Keratinocyte (primary cell): ENCODE measurements at regions not wholly inside any gene's neighbourhood (a gene's known extent, or its start where the extent isn't known, plus 50 kb on each side); places are given as distances from the start of the nearest gene placed in this dataset.

Experiments used
- DNase-seq: peaks from one replicate; pipeline ENCODE4 v3.0.0-alpha.2; 2011; ENCODE audit warnings: low read depth, missing footprints, low spot score
- FAIRE-seq: peaks from 2 replicates; lab custom pipeline; 2011; peaks lifted over from hg19 to GRCh38; lab: Jason Lieb, UNC
- H2AFZ ChIP-seq: 2 replicates; pipeline ENCODE4 v1.6.0; 2012; ENCODE audit warnings: low read length, control low read depth, inconsistent platforms; ENCODE audit not compliant: control insufficient read depth
- H3K27ac ChIP-seq: 2 replicates; pipeline ENCODE4 v1.5.1; 2011; ENCODE audit warnings: low read length; ENCODE audit not compliant: control insufficient read depth, insufficient read depth
- H3K27me3 ChIP-seq: 3 replicates; pipeline ENCODE4 v1.6.0; 2011; ENCODE audit warnings: low read length; ENCODE audit not compliant: control insufficient read depth, insufficient read depth; ENCODE audit errors: extremely low read depth
- H3K36me3 ChIP-seq, 2 experiments: 2 replicates in 1 of 2; 3 replicates in 1 of 2; pipeline ENCODE4 v1.5.1; 2011; ENCODE audit warnings: low read length in 2 of 2, mild to moderate bottlenecking in 1 of 2; ENCODE audit not compliant: control insufficient read depth in 2 of 2, insufficient read depth in 2 of 2; ENCODE audit errors: extremely low read depth in 1 of 2
- H3K4me1 ChIP-seq: 3 replicates; pipeline ENCODE4 v1.5.1; 2011; ENCODE audit warnings: low read length; ENCODE audit not compliant: control insufficient read depth, insufficient read depth; ENCODE audit errors: extremely low read depth
- H3K4me2 ChIP-seq: 3 replicates; pipeline ENCODE4 v1.6.0; 2011; ENCODE audit warnings: low read depth, low read length; ENCODE audit not compliant: control insufficient read depth, insufficient read depth; ENCODE audit errors: extremely low read depth
- H3K4me3 ChIP-seq, 3 experiments: fragments of 200-600 bp in 1 of 3; sonication (generic) in 1 of 3; 2 replicates in 2 of 3; 3 replicates in 1 of 3; pipeline ENCODE4 v1.5.1; 2011 to 2016; ENCODE audit warnings: low read length in 3 of 3, mild to moderate bottlenecking in 3 of 3, control low read depth in 2 of 3, inconsistent platforms in 1 of 3, low read depth in 1 of 3, mixed read lengths in 1 of 3, mixed run types in 1 of 3, moderate library complexity in 1 of 3; ENCODE audit not compliant: control insufficient read depth in 2 of 3, insufficient read depth in 2 of 3; ENCODE audit errors: extremely low read depth in 1 of 3
- H3K79me2 ChIP-seq: 2 replicates; pipeline ENCODE4 v1.6.0; 2012; ENCODE audit warnings: low read length; ENCODE audit not compliant: control insufficient read depth, insufficient read depth
- H3K9ac ChIP-seq: 3 replicates; pipeline ENCODE4 v1.6.0; 2011; ENCODE audit warnings: low read length; ENCODE audit not compliant: control insufficient read depth, insufficient read depth; ENCODE audit errors: extremely low read depth
- H3K9me1 ChIP-seq: 3 replicates; pipeline ENCODE4 v1.6.0; 2011; ENCODE audit warnings: low read length; ENCODE audit not compliant: control insufficient read depth, insufficient read depth; ENCODE audit errors: extremely low read depth
- H3K9me3 ChIP-seq: 2 replicates; pipeline ENCODE4 v1.5.1; 2012; ENCODE audit warnings: low read depth, low read length; ENCODE audit not compliant: control insufficient read depth
- H4K20me1 ChIP-seq: 3 replicates; pipeline ENCODE4 v1.6.0; 2011; ENCODE audit warnings: low read length; ENCODE audit not compliant: control insufficient read depth, insufficient read depth; ENCODE audit errors: extremely low read depth
- EZH2 ChIP-seq: IDR thresholded peaks from one replicate; pipeline ENCODE4 v1.6.1; 2012; ENCODE audit warnings: inconsistent platforms, mild to moderate bottlenecking, low read length, moderate library complexity
- dilution Hi-C: fragments of 300-500 bp; cut with MboI; formaldehyde crosslinking; loops from one replicate; pipeline ENCODE4 v1.7.0; 2020; ENCODE audit warnings: low sequenced_read_pairs; ENCODE audit not compliant: extremely low pct_ligation_motif_present
- TF ChIP-seq, protein P1 (sequence below), 3 experiments: IDR thresholded peaks in 1 of 3; conservative IDR thresholded peaks in 1 of 3; optimal IDR thresholded peaks in 1 of 3; 2 replicates in 2 of 3; 3 replicates in 1 of 3; pipeline versions ENCODE3 to v1.5.1; 2011; ENCODE audit warnings: low read length in 3 of 3, mild to moderate bottlenecking in 3 of 3, moderate library complexity in 2 of 3, control low read depth in 1 of 3, inconsistent platforms in 1 of 3; ENCODE audit not compliant: insufficient read depth in 2 of 3; ENCODE audit errors: extremely low read depth in 1 of 3

- Histone ChIP-seq H3K36me3 (no peaks in the 10 kb centered on the region), H3K9me3 (no peaks in the 10 kb centered on the region), H3K79me2 (no peaks in the 10 kb centered on the region), H3K4me1 (no peaks in the 10 kb centered on the region), H4K20me1 (no peaks in the 10 kb centered on the region), H3K27me3 (no peaks in the 10 kb centered on the region), H3K27ac (no peak overlapping the region), H3K4me2 (no peak overlapping the region), H2AFZ (no peak overlapping the region), H3K9ac (no peak overlapping the region), H3K4me3 (no peak overlapping the region), H3K9me1 (no peaks in the 10 kb centered on the region)
- TF ChIP-seq, protein P1, sequence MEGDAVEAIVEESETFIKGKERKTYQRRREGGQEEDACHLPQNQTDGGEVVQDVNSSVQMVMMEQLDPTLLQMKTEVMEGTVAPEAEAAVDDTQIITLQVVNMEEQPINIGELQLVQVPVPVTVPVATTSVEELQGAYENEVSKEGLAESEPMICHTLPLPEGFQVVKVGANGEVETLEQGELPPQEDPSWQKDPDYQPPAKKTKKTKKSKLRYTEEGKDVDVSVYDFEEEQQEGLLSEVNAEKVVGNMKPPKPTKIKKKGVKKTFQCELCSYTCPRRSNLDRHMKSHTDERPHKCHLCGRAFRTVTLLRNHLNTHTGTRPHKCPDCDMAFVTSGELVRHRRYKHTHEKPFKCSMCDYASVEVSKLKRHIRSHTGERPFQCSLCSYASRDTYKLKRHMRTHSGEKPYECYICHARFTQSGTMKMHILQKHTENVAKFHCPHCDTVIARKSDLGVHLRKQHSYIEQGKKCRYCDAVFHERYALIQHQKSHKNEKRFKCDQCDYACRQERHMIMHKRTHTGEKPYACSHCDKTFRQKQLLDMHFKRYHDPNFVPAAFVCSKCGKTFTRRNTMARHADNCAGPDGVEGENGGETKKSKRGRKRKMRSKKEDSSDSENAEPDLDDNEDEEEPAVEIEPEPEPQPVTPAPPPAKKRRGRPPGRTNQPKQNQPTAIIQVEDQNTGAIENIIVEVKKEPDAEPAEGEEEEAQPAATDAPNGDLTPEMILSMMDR (optimal IDR thresholded peaks at IDR 0.05 in 1 of 3, IDR thresholded peaks at IDR 0.05 in 1 of 3, conservative IDR thresholded peaks at IDR 0.05 in 1 of 3; ENCODE audit: extremely low read depth in 1 of 3, insufficient read depth in 2 of 3, low read length in 3 of 3) = no peak
- TF ChIP-seq EZH2 = no peak
- dilution Hi-C loops = no loop called here
- DNase-seq = no peak
- no peak for FAIRE-seq
These were observed 73.5 kb upstream of the GALNT10 start for GRCh38 chr5:154117050-154117449.

DNA sequence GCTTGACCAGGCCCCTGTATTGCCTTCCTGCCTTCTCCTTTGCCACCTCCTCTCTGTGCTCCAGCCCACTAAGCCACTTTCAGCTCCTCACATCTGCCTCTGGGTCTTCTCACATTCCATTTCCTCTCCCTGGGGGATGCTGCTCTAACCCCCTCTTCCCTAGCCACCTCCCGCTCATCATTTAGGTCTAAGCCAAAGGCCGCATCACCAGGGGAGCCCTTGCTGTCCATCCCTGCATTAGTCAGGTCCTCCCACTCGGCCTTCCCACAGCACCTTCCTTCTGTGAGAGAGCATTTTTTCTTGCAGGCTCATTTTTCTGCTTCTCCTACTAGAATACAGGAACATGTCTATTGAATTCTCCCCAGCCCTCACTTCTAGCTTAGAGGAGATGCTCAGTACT is 72.6 kb upstream of the GALNT10 start:
- no peaks in the 10 kb centered on the region for H3K9me1 ChIP-seq
- H4K20me1 ChIP-seq = no peaks in the 10 kb centered on the region
- FAIRE-seq (no peak), DNase-seq (no peak)
- no peaks in the 10 kb centered on the region for H3K27me3 ChIP-seq
- no peak overlapping the region for H3K9ac ChIP-seq
- dilution Hi-C loops = no loop called here
- H3K4me3 ChIP-seq = no peak overlapping the region
- H3K4me1 ChIP-seq = no peaks in the 10 kb centered on the region
- H3K36me3 ChIP-seq = no peaks in the 10 kb centered on the region
- H3K27ac ChIP-seq = no peak overlapping the region
- no peak overlapping the region for H2AFZ ChIP-seq
- no peaks in the 10 kb centered on the region for H3K9me3 ChIP-seq
- H3K79me2 ChIP-seq = no peaks in the 10 kb centered on the region
- H3K4me2 ChIP-seq = no peak overlapping the region
- no peak for TF ChIP-seq EZH2
- TF ChIP-seq, protein P1 (optimal IDR thresholded peaks at IDR 0.05 in 1 of 3, IDR thresholded peaks at IDR 0.05 in 1 of 3, conservative IDR thresholded peaks at IDR 0.05 in 1 of 3; ENCODE audit: extremely low read depth in 1 of 3, insufficient read depth in 2 of 3, low read length in 3 of 3) = no peak
